H1 (cell line): ENCODE measurements at regions not wholly inside any gene's neighbourhood (a gene's known extent, or its start where the extent isn't known, plus 50 kb on each side); places are given as distances from the start of the nearest gene placed in this dataset.

Experiments
- CTCF ChIA-PET: fragments of 300-600 bp; sonication (Branson Sonifier 250); formaldehyde crosslinking; loops from one replicate; lab custom pipeline; 2021; ENCODE audit not compliant: partially characterized antibody; lab: Charles Lee
- POLR2A ChIA-PET: fragments of 300-600 bp; sonication (Branson Sonifier 250); formaldehyde crosslinking; loops from one replicate; lab custom pipeline; 2021; ENCODE audit warnings: inconsistent platforms; ENCODE audit not compliant: partially characterized antibody; lab: Charles Lee
- DNase-seq, 2 experiments: peaks; one replicate each; pipeline versions ENCODE4 v3.0.0 to v3.0.0-alpha.2; 2010 to 2022; ENCODE audit warnings: low spot score in 2 of 2, low read depth in 1 of 2, mixed read lengths in 1 of 2
- FAIRE-seq: peaks from 2 replicates; lab custom pipeline; 2011; peaks lifted over from hg19 to GRCh38; lab: Jason Lieb, UNC
- H2AFZ ChIP-seq: 2 replicates; pipeline ENCODE4 v1.8.1; 2012; ENCODE audit warnings: low read length, inconsistent platforms
- H2AK5ac ChIP-seq: 2 replicates; pipeline ENCODE4 v1.6.1; 2013; ENCODE audit warnings: low read depth, low read length
- H2BK120ac ChIP-seq: replicated peaks from 2 replicates; pipeline ENCODE3; 2013; ENCODE audit warnings: low read depth, low read length, inconsistent platforms
- H2BK12ac ChIP-seq: 2 replicates; pipeline ENCODE4 v1.6.1; 2013; ENCODE audit warnings: low read depth, low read length
- H2BK15ac ChIP-seq: 2 replicates; pipeline ENCODE4 v1.6.1; 2013; ENCODE audit warnings: low read length
- H2BK20ac ChIP-seq: 2 replicates; pipeline ENCODE4 v1.6.1; 2013; ENCODE audit warnings: low read length
- H2BK5ac ChIP-seq: 2 replicates; pipeline ENCODE4 v1.6.1; 2013; ENCODE audit warnings: low read depth, low read length
- H3K14ac ChIP-seq: 2 replicates; pipeline ENCODE4 v1.6.1; 2013; ENCODE audit warnings: inconsistent platforms; ENCODE audit not compliant: insufficient read length
- H3K18ac ChIP-seq: 2 replicates; pipeline ENCODE4 v1.6.1; 2013; ENCODE audit warnings: low read length; ENCODE audit errors: extremely low read depth
- H3K23ac ChIP-seq: 2 replicates; pipeline ENCODE4 v1.6.1; 2013; ENCODE audit warnings: inconsistent platforms; ENCODE audit not compliant: insufficient read length
- H3K23me2 ChIP-seq: 2 replicates; pipeline ENCODE4 v1.6.1; 2013; ENCODE audit warnings: low read depth, low read length
- H3K27ac ChIP-seq: 2 replicates; pipeline ENCODE4 v1.6.1; 2011; ENCODE audit warnings: low read depth, low read length, inconsistent platforms
- H3K27me3 ChIP-seq, 4 experiments: replicated peaks in 1 of 4; 1 replicate in 1 of 4; 2 replicates in 3 of 4; pipeline versions ENCODE4 v1.6.1 to v1.8.1; 2011 to 2013; ENCODE audit warnings: low read length in 3 of 4, mild to moderate bottlenecking in 3 of 4, inconsistent platforms in 2 of 4, mixed read lengths in 2 of 4, moderate library complexity in 1 of 4; ENCODE audit not compliant: control insufficient read depth in 3 of 4, insufficient read depth in 3 of 4; ENCODE audit errors: extremely low read depth in 1 of 4
- H3K36me3 ChIP-seq, 4 experiments: 2 replicates each; pipeline versions ENCODE4 v1.6.1 to v1.8.1; 2011 to 2013; ENCODE audit warnings: mild to moderate bottlenecking in 4 of 4, low read length in 3 of 4, moderate library complexity in 2 of 4, control low read depth in 1 of 4, inconsistent platforms in 1 of 4; ENCODE audit not compliant: insufficient read depth in 4 of 4, control insufficient read depth in 2 of 4
- H3K4ac ChIP-seq: replicated peaks from 2 replicates; pipeline ENCODE3; 2013; ENCODE audit warnings: low read length, low read depth, mixed read lengths, inconsistent platforms; ENCODE audit not compliant: insufficient read length
- H3K4me1 ChIP-seq, 4 experiments: replicated peaks in 1 of 4; 1 replicate in 1 of 4; 2 replicates in 3 of 4; pipeline versions ENCODE4 v1.6.1 to v1.8.1; 2011 to 2013; ENCODE audit warnings: low read length in 3 of 4, inconsistent platforms in 2 of 4, mixed read lengths in 1 of 4; ENCODE audit not compliant: insufficient read depth in 4 of 4, control insufficient read depth in 3 of 4
- H3K4me2 ChIP-seq, 2 experiments: 2 replicates each; pipeline versions ENCODE4 v1.6.1 to v1.8.1; 2011 to 2013; ENCODE audit warnings: low read depth in 2 of 2, low read length in 2 of 2, control low read depth in 1 of 2, inconsistent platforms in 1 of 2, mild to moderate bottlenecking in 1 of 2; ENCODE audit not compliant: insufficient read depth in 1 of 2
- H3K4me3 ChIP-seq, 4 experiments: fragments of 200-600, 300-600 bp in 1 of 4; sonication (generic), shearing (Covaris generic), sonication (Bioruptor Twin) in 1 of 4; 2 replicates each; pipeline versions ENCODE4 v1.5.1 to v1.8.1; 2011 to 2016; ENCODE audit warnings: low read length in 4 of 4, low read depth in 3 of 4, control low read depth in 2 of 4, inconsistent platforms in 2 of 4, mild to moderate bottlenecking in 2 of 4, mixed read lengths in 1 of 4, moderate library complexity in 1 of 4; ENCODE audit not compliant: insufficient read depth in 2 of 4; ENCODE audit errors: extremely low read depth in 1 of 4
- H3K56ac ChIP-seq: replicated peaks from 2 replicates; pipeline ENCODE3; 2013; ENCODE audit warnings: low read depth, mild to moderate bottlenecking, mixed read lengths, low read length, inconsistent platforms; ENCODE audit not compliant: insufficient read length
- H3K79me1 ChIP-seq: 2 replicates; pipeline ENCODE4 v1.6.1; 2013; ENCODE audit warnings: low read depth, low read length, control low read depth
- H3K79me2 ChIP-seq, 2 experiments: 2 replicates each; pipeline versions ENCODE4 v1.6.1 to v1.8.1; 2012 to 2013; ENCODE audit warnings: low read length in 2 of 2, mild to moderate bottlenecking in 2 of 2, inconsistent platforms in 1 of 2; ENCODE audit not compliant: insufficient read depth in 2 of 2, control insufficient read depth in 1 of 2
- H3K9ac ChIP-seq, 4 experiments: replicated peaks in 1 of 4; 1 replicate in 1 of 4; 2 replicates in 3 of 4; pipeline versions ENCODE4 v1.6.1 to v1.8.1; 2011 to 2013; ENCODE audit warnings: low read depth in 3 of 4, low read length in 3 of 4, control low read depth in 2 of 4, mild to moderate bottlenecking in 2 of 4, moderate library complexity in 2 of 4, inconsistent platforms in 1 of 4; ENCODE audit errors: extremely low read depth in 1 of 4
- H3K9me3 ChIP-seq, 2 experiments: 2 replicates each; pipeline versions ENCODE4 v1.6.1 to v1.8.1; 2012 to 2013; ENCODE audit warnings: mild to moderate bottlenecking in 2 of 2, moderate library complexity in 2 of 2, control low read depth in 1 of 2, inconsistent platforms in 1 of 2, low read depth in 1 of 2, low read length in 1 of 2, mixed read lengths in 1 of 2; ENCODE audit not compliant: insufficient read depth in 2 of 2
- H4K20me1 ChIP-seq, 2 experiments: replicated peaks in 1 of 2; 2 replicates each; pipeline versions ENCODE3 to v1.8.1; 2011 to 2013; ENCODE audit warnings: inconsistent platforms in 2 of 2, low read length in 2 of 2, mild to moderate bottlenecking in 1 of 2; ENCODE audit not compliant: insufficient read depth in 2 of 2, control insufficient read depth in 1 of 2
- H4K5ac ChIP-seq: 2 replicates; pipeline ENCODE4 v1.6.1; 2013; ENCODE audit warnings: low read length, low read depth, mixed read lengths, inconsistent platforms; ENCODE audit not compliant: insufficient read length
- H4K8ac ChIP-seq: 2 replicates; pipeline ENCODE4 v1.8.0; 2013; ENCODE audit warnings: mild to moderate bottlenecking, moderate library complexity, low read length, inconsistent platforms; ENCODE audit not compliant: insufficient read depth; ENCODE audit errors: extremely low read depth
- H4K91ac ChIP-seq: replicated peaks from 2 replicates; pipeline ENCODE3; 2013; ENCODE audit warnings: low read length, mixed read lengths, inconsistent platforms; ENCODE audit not compliant: insufficient read length
- CREB1 ChIP-seq: IDR thresholded peaks from 2 replicates; pipeline ENCODE4 v1.6.1; 2012; ENCODE audit warnings: inconsistent platforms
- GTF2F1 ChIP-seq: IDR thresholded peaks from 2 replicates; pipeline ENCODE4 v1.6.1; 2012; ENCODE audit warnings: low read depth, low read length, improper control_type of control experiment, borderline replicate concordance
- HDAC2 ChIP-seq, 2 experiments: fragments of 300-600 bp in 1 of 2; sonication (generic) in 1 of 2; IDR thresholded peaks; 2 replicates each; pipeline ENCODE4 v1.6.1; 2011 to 2012; ENCODE audit warnings: low read depth in 2 of 2, low read length in 2 of 2, mild to moderate bottlenecking in 2 of 2, moderate library complexity in 2 of 2, borderline replicate concordance in 1 of 2, inconsistent platforms in 1 of 2
- POLR2A ChIP-seq, 2 experiments: IDR thresholded peaks; 1 replicate in 1 of 2; 2 replicates in 1 of 2; pipeline ENCODE4 v1.6.1; 2011; ENCODE audit warnings: low read depth in 2 of 2, low read length in 2 of 2, mild to moderate bottlenecking in 2 of 2; ENCODE audit errors: control extremely low read depth in 1 of 2
- POLR2AphosphoS5 ChIP-seq: IDR thresholded peaks from 2 replicates; pipeline ENCODE4 v1.6.1; 2011; ENCODE audit warnings: low read depth, low read length
- SIX5 ChIP-seq: IDR thresholded peaks from 2 replicates; pipeline ENCODE4 v1.6.1; 2011; ENCODE audit warnings: mild to moderate bottlenecking, low read depth, low read length
- TCF12 ChIP-seq: IDR thresholded peaks from 2 replicates; pipeline ENCODE4 v1.6.1; 2011; ENCODE audit warnings: low read depth, mild to moderate bottlenecking, low read length
- WGBS, 2 experiments: shearing (Covaris generic) in 1 of 2; methylation state at CpG; one replicate each; pipeline versions ENCODE4 v1.1.6 to v1.1.7; 2013 to 2015; ENCODE audit warnings: low lambda C conversion rate in 2 of 2, mixed read lengths in 2 of 2, inconsistent platforms in 1 of 2, low coverage in 1 of 2, missing lambda C conversion rate in 1 of 2; ENCODE audit not compliant: insufficient replicate concordance in 2 of 2, insufficient coverage in 1 of 2, insufficient read length in 1 of 2; ENCODE audit errors: extremely low coverage in 1 of 2, missing lambda C conversion rate in 1 of 2; 5-methylcytosine and 5-hydroxymethylcytosine counted together
- TF ChIP-seq, protein P1 (sequence below): IDR thresholded peaks from 2 replicates; pipeline ENCODE4 v1.6.1; 2012; ENCODE audit warnings: inconsistent platforms

DNA sequence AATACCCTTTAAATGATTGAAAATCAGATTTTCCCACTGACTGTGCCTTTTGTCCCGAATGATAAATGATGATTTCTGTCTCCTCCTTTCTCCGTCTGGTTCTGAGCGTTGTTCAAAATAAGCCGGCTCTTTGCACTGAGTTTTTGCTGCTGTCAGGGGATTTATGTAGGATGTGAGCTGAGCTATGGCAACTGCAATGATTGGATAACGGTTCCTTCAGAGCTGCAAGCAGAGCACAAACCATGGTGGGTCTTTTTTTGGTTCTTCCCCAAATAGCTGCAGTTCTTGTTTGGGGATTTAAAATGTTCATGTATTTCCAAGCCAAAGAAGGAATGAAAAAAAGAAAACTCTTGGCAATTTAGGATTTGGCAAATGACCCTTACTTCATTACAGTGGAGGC, 124.5 kb upstream of the CASK start:
- no peak overlapping the region for H3K4me3 ChIP-seq
- ChIA-PET POLR2A (no interaction called here), CTCF (no interaction called here)
- H2BK12ac ChIP-seq: no peak overlapping the region
- H3K23me2 ChIP-seq: no peaks in the 10 kb centered on the region
- no peak overlapping the region for H2BK5ac ChIP-seq
- no peak for FAIRE-seq
- H4K8ac ChIP-seq: no peak overlapping the region
- no peaks in the 10 kb centered on the region for H3K79me1 ChIP-seq
- H2BK15ac ChIP-seq: no peak overlapping the region
- H2BK120ac ChIP-seq: no peak overlapping the region
- H2BK20ac ChIP-seq: no peak overlapping the region
- no peak overlapping the region for H3K27ac ChIP-seq
- H3K56ac ChIP-seq: no peak overlapping the region
- H3K27me3 ChIP-seq: no peaks in the 10 kb centered on the region
- DNase-seq: no peak
- H3K4me1 ChIP-seq: no peaks in the 10 kb centered on the region
- no peak overlapping the region for H3K14ac ChIP-seq
- no peak overlapping the region for H3K9ac ChIP-seq
- H4K5ac ChIP-seq: no peak overlapping the region
- H4K91ac ChIP-seq: no peak overlapping the region
- H3K9me3 ChIP-seq: no peaks in the 10 kb centered on the region
- 96% methylated on average over 5 of the region's 5 CpGs; no CpG with 5 or more reads in 1 of the 2 experiments for WGBS, 2 experiments
- H3K4ac ChIP-seq: no peak overlapping the region
- H3K23ac ChIP-seq: no peak overlapping the region
- H2AFZ ChIP-seq: no peak overlapping the region
- no peak overlapping the region for H2AK5ac ChIP-seq
- no peaks in the 10 kb centered on the region for H4K20me1 ChIP-seq
- H3K4me2 ChIP-seq: no peak overlapping the region
- H3K18ac ChIP-seq: no peak overlapping the region
- TF ChIP-seq GTF2F1 (no peak), POLR2AphosphoS5 (no peak), POLR2A (IDR thresholded peaks at IDR 0.05; ENCODE audit: control extremely low read depth in 1 of 2, low read depth in 2 of 2, low read length in 2 of 2) (no peak), TCF12 (no peak), HDAC2 (IDR thresholded peaks at IDR 0.05; ENCODE audit: borderline replicate concordance in 1 of 2, low read depth in 2 of 2, low read length in 2 of 2) (no peak), SIX5 (no peak), CREB1 (no peak)
- TF ChIP-seq, protein P1, sequence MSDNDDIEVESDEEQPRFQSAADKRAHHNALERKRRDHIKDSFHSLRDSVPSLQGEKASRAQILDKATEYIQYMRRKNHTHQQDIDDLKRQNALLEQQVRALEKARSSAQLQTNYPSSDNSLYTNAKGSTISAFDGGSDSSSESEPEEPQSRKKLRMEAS: no peak
- H3K36me3 ChIP-seq: no peaks in the 10 kb centered on the region
- no peaks in the 10 kb centered on the region for H3K79me2 ChIP-seq
